ENCODE measurements at regions not wholly inside any gene's neighbourhood (a gene's known extent, or its start where the extent isn't known, plus 50 kb on each side); places are given as distances from the start of the nearest gene placed in this dataset.

GRCh38 chr3:117473981-117474538, 764.5 kb downstream of the TUSC7 start:
- H3K27ac ChIP-seq = no peak overlapping the region
- in situ Hi-C loops (cut with MboI; ENCODE audit: low sequenced_read_pairs in 4 of 4) = no loop called here
- no peaks in the 10 kb centered on the region for H3K9me3 ChIP-seq
- DNase-seq (no peak), ATAC-seq (no peak)
- no peaks in the 10 kb centered on the region for H3K27me3 ChIP-seq
- H3K4me3 ChIP-seq = no peak overlapping the region
- intact Hi-C loops (cut with DNase I; ENCODE audit: low total_unique reads) = no loop called here
- H3K4me1 ChIP-seq = no peaks in the 10 kb centered on the region
- H3K36me3 ChIP-seq = no peaks in the 10 kb centered on the region
- TF ChIP-seq CTCF (IDR thresholded peaks at IDR 0.05 in 4 of 5, conservative IDR thresholded peaks at IDR 0.05 in 1 of 5) (no peak), POLR2A (IDR thresholded peaks at IDR 0.05) (no peak)

GRCh38 chr3:117476572-117476971, 767.0 kb downstream of the TUSC7 start:
- Histone ChIP-seq H3K27ac (no peak overlapping the region), H3K27me3 (no peaks in the 10 kb centered on the region), H3K4me3 (no peak overlapping the region), H3K4me1 (no peaks in the 10 kb centered on the region), H3K9me3 (no peaks in the 10 kb centered on the region), H3K36me3 (no peaks in the 10 kb centered on the region)
- no peak for DNase-seq
- ATAC-seq = no peak
- no peak for TF ChIP-seq CTCF (IDR thresholded peaks at IDR 0.05 in 4 of 5, conservative IDR thresholded peaks at IDR 0.05 in 1 of 5)
- TF ChIP-seq POLR2A (IDR thresholded peaks at IDR 0.05) = no peak
- in situ Hi-C loops (cut with MboI; ENCODE audit: low sequenced_read_pairs in 4 of 4) (no loop called here), intact Hi-C loops (cut with DNase I; ENCODE audit: low total_unique reads) (no loop called here)

GRCh38 chr3:117477214-117477755, 767.7 kb downstream of the TUSC7 start:
- TF ChIP-seq CTCF (IDR thresholded peaks at IDR 0.05 in 4 of 5, conservative IDR thresholded peaks at IDR 0.05 in 1 of 5) (no peak), POLR2A (IDR thresholded peaks at IDR 0.05) (no peak)
- in situ Hi-C loops (cut with MboI; ENCODE audit: low sequenced_read_pairs in 4 of 4) = no loop called here
- intact Hi-C loops (cut with DNase I; ENCODE audit: low total_unique reads) = no loop called here
- H3K27ac ChIP-seq = no peak overlapping the region
- no peaks in the 10 kb centered on the region for H3K27me3 ChIP-seq
- H3K4me3 ChIP-seq = no peak overlapping the region
- no peaks in the 10 kb centered on the region for H3K36me3 ChIP-seq
- no peaks in the 10 kb centered on the region for H3K9me3 ChIP-seq
- no peaks in the 10 kb centered on the region for H3K4me1 ChIP-seq
- ATAC-seq (no peak), DNase-seq (no peak)

GRCh38 chr3:117479095-117479494, 769.5 kb downstream of the TUSC7 start:
- ATAC-seq (no peak), DNase-seq (no peak)
- intact Hi-C loops (cut with DNase I; ENCODE audit: low total_unique reads) (no loop called here), in situ Hi-C loops (cut with MboI; ENCODE audit: low sequenced_read_pairs in 4 of 4) (no loop called here)
- H3K36me3 ChIP-seq = no peaks in the 10 kb centered on the region
- H3K4me3 ChIP-seq = no peak overlapping the region
- H3K27me3 ChIP-seq = no peaks in the 10 kb centered on the region
- TF ChIP-seq CTCF (IDR thresholded peaks at IDR 0.05 in 4 of 5, conservative IDR thresholded peaks at IDR 0.05 in 1 of 5) (no peak), POLR2A (IDR thresholded peaks at IDR 0.05) (no peak)
- no peaks in the 10 kb centered on the region for H3K4me1 ChIP-seq
- H3K9me3 ChIP-seq = no peaks in the 10 kb centered on the region
- H3K27ac ChIP-seq = no peak overlapping the region

GRCh38 chr3:117480525-117480924, 770.9 kb downstream of the TUSC7 start:
- H3K4me1 ChIP-seq = no peaks in the 10 kb centered on the region
- no peak overlapping the region for H3K27ac ChIP-seq
- no peak for TF ChIP-seq CTCF (IDR thresholded peaks at IDR 0.05 in 4 of 5, conservative IDR thresholded peaks at IDR 0.05 in 1 of 5)
- TF ChIP-seq POLR2A (IDR thresholded peaks at IDR 0.05) = no peak
- no peak for ATAC-seq
- DNase-seq = no peak
- H3K9me3 ChIP-seq = no peaks in the 10 kb centered on the region
- no peaks in the 10 kb centered on the region for H3K36me3 ChIP-seq
- H3K4me3 ChIP-seq = no peak overlapping the region
- intact Hi-C loops (cut with DNase I; ENCODE audit: low total_unique reads) (no loop called here), in situ Hi-C loops (cut with MboI; ENCODE audit: low sequenced_read_pairs in 4 of 4) (no loop called here)
- no peaks in the 10 kb centered on the region for H3K27me3 ChIP-seq

All from gastrocnemius medialis (tissue), 4 donors.